ENCODE measurements at regions not wholly inside any gene's neighbourhood (a gene's known extent, or its start where the extent isn't known, plus 50 kb on each side); places are given as distances from the start of the nearest gene placed in this dataset.

DNA sequence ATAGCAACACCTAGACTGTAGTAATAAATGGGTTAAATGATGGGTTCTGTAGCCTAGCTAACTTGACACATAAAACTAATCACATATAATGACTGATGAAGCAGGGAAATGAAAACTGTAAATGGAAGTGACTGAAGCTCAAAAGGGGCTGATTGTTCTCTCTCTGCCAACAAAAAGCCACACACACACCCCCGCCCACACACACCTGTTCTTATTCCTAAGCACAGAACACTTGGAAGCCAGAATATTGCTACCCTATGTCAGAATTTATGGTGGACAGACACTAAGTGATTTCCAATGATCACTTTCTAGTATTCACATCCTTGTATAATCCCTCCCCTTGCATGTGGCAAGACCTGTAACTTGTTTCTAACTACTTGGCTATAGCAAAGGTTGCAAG lies 603.5 kb downstream of the UTRN start:
- TF ChIP-seq, protein P1, sequence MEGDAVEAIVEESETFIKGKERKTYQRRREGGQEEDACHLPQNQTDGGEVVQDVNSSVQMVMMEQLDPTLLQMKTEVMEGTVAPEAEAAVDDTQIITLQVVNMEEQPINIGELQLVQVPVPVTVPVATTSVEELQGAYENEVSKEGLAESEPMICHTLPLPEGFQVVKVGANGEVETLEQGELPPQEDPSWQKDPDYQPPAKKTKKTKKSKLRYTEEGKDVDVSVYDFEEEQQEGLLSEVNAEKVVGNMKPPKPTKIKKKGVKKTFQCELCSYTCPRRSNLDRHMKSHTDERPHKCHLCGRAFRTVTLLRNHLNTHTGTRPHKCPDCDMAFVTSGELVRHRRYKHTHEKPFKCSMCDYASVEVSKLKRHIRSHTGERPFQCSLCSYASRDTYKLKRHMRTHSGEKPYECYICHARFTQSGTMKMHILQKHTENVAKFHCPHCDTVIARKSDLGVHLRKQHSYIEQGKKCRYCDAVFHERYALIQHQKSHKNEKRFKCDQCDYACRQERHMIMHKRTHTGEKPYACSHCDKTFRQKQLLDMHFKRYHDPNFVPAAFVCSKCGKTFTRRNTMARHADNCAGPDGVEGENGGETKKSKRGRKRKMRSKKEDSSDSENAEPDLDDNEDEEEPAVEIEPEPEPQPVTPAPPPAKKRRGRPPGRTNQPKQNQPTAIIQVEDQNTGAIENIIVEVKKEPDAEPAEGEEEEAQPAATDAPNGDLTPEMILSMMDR (IDR thresholded peaks at IDR 0.05): no peak
- H3K4me1 ChIP-seq (ENCODE audit: control insufficient read depth in 1 of 2, low read depth in 2 of 2): no peaks in the 10 kb centered on the region
- no peaks in the 10 kb centered on the region for H3K9me3 ChIP-seq
- H3K36me3 ChIP-seq: no peaks in the 10 kb centered on the region
- no peak overlapping the region for H3K4me3 ChIP-seq
- DNase-seq (ENCODE audit: low spot score) (no peak), ATAC-seq (ENCODE audit: insufficient number of reproducible peaks, low FRiP score, low read depth) (no peak)
- H3K27me3 ChIP-seq (replicated peaks; ENCODE audit: insufficient read depth): no peaks in the 10 kb centered on the region
- H3K27ac ChIP-seq: no peak overlapping the region

DNA sequence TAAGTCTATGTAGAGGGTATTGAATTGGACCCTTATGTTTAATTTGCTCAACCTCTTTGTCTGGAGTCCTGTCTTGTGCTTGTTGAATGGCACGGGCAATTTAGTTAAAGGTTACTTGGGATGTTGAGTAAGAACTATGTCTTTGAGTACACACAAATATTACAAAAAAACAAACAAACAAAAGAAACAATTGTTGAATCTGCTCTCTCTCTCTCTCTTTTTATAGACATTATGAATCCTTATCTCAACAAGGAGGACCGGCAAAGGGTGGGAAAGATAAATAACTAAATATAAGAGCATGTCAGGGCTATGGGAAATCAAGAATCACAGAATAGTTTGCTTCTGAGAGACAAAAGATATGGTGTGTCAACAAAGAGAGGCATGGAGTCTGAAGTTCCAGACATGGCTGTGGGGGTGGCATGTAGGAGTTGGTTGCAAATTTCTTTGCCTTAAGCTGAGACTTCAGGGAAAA lies 608.6 kb downstream of the UTRN start:
- TF ChIP-seq, protein P1 (IDR thresholded peaks at IDR 0.05): no peak
- H3K36me3 ChIP-seq: no peaks in the 10 kb centered on the region
- H3K27ac ChIP-seq: no peak overlapping the region
- ATAC-seq (ENCODE audit: insufficient number of reproducible peaks, low FRiP score, low read depth) (no peak), DNase-seq (ENCODE audit: low spot score) (no peak)
- H3K9me3 ChIP-seq: no peaks in the 10 kb centered on the region
- H3K4me1 ChIP-seq (ENCODE audit: control insufficient read depth in 1 of 2, low read depth in 2 of 2): no peaks in the 10 kb centered on the region
- no peak overlapping the region for H3K4me3 ChIP-seq
- no peaks in the 10 kb centered on the region for H3K27me3 ChIP-seq (replicated peaks; ENCODE audit: insufficient read depth)

DNA sequence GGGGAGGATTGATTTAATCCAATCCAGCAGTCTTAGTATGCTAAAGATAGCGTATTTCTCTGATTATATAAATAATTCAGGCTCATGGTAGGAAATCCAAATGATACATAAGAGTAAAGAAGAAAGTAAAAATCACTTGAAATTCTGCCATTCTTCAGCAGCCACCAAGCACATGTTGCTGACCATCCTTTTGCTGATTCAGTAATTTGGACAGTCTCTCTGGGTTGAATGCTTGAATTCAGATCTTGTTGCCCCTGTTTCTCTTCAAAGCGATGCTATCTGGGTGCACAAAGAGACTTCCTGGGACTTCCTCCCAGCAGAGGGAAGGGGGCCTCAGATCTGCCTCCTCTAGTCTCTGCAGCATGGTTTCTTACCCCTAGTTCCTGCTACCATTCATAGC lies 609.1 kb downstream of the UTRN start:
- ATAC-seq (ENCODE audit: insufficient number of reproducible peaks, low FRiP score, low read depth): no peak
- Histone ChIP-seq H3K4me3 (no peak overlapping the region), H3K36me3 (no peaks in the 10 kb centered on the region), H3K27ac (no peak overlapping the region), H3K9me3 (no peaks in the 10 kb centered on the region), H3K27me3 (replicated peaks; ENCODE audit: insufficient read depth) (no peaks in the 10 kb centered on the region), H3K4me1 (ENCODE audit: control insufficient read depth in 1 of 2, low read depth in 2 of 2) (no peaks in the 10 kb centered on the region)
- no peak for DNase-seq (ENCODE audit: low spot score)
- TF ChIP-seq, protein P1 (IDR thresholded peaks at IDR 0.05): no peak

DNA sequence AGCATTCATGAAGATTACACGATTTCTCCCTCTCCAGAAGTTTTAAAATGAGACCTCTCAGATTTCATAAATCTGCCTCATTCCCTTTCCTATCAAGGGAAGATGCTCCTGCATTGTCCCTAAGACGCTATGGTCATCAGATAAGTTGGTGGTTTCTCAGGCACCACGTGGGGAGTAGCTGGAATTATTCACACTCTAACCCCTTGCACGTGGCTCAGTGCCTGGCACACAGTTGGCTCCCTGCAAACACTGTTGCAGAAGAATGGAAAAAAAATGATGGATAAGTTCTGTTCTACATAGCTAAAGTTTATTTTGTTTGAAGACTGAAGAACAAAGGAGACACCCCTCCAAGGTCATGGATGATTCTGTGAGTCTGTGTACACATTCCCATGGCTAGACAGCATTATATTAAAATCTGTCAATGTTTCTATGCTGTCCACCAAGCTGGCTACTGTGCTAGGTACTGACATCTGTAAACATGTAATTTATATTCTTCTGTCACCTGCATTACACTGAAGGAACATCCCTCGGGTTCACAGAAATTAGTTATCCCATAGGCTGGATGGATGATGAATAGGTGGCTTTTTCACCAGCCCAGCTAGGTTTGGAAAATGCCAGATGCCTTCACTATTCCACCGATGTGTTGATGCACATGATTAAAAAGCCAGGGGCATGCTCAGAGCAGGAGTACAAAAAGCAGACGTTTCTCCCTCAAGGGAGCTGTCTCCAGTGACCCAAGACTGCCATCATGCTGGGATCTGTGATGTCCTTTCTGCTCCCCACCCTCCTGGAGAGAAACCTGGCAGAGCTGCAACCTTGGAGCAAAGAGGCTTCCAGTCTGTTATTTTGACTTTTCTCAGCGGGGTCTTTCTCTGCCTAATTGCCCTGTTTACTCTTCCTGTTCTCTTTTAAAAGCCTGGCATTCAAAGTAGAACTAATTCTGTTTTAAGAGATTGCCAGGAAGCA lies 610.5 kb downstream of the UTRN start:
- no peaks in the 10 kb centered on the region for H3K36me3 ChIP-seq
- no peak overlapping the region for H3K27ac ChIP-seq
- H3K4me3 ChIP-seq: no peak overlapping the region
- no peaks in the 10 kb centered on the region for H3K27me3 ChIP-seq (replicated peaks; ENCODE audit: insufficient read depth)
- DNase-seq (ENCODE audit: low spot score) (no peak), ATAC-seq (ENCODE audit: insufficient number of reproducible peaks, low FRiP score, low read depth) (no peak)
- no peaks in the 10 kb centered on the region for H3K9me3 ChIP-seq
- TF ChIP-seq, protein P1 (IDR thresholded peaks at IDR 0.05): no peak
- H3K4me1 ChIP-seq (ENCODE audit: control insufficient read depth in 1 of 2, low read depth in 2 of 2): no peaks in the 10 kb centered on the region

DNA sequence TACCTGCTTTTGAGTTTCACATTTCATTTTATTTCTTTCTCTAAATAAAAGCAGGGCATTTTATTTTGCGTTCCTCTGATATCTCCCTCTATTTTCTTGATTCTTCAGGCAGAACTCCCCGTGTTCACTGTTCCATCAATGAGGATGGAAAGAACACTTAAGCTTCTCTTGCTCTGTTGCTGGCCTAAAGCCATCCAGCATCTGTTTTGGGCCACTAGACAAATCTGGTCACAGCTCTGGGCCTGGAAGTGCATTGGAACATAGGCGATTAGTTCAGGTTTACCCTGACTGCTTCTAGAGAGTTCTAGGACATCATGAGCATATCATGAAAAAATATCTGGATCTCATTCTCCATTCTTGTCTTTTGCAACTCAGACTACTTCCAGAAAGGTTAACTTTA lies 611.2 kb downstream of the UTRN start:
- H3K27me3 ChIP-seq (replicated peaks; ENCODE audit: insufficient read depth): no peaks in the 10 kb centered on the region
- TF ChIP-seq, protein P1 (IDR thresholded peaks at IDR 0.05): no peak

More for the DNA sequence above, 611.2 kb downstream of the UTRN start:
- H3K36me3 ChIP-seq: no peaks in the 10 kb centered on the region
- H3K27ac ChIP-seq: no peak overlapping the region
- ATAC-seq (ENCODE audit: insufficient number of reproducible peaks, low FRiP score, low read depth) (no peak), DNase-seq (ENCODE audit: low spot score) (no peak)
- H3K4me1 ChIP-seq (ENCODE audit: control insufficient read depth in 1 of 2, low read depth in 2 of 2): no peaks in the 10 kb centered on the region
- no peaks in the 10 kb centered on the region for H3K9me3 ChIP-seq
- no peak overlapping the region for H3K4me3 ChIP-seq
